ENCODE measurements at regions not wholly inside any gene's neighbourhood (a gene's known extent, or its start where the extent isn't known, plus 50 kb on each side); places are given as distances from the start of the nearest gene placed in this dataset.

DNA sequence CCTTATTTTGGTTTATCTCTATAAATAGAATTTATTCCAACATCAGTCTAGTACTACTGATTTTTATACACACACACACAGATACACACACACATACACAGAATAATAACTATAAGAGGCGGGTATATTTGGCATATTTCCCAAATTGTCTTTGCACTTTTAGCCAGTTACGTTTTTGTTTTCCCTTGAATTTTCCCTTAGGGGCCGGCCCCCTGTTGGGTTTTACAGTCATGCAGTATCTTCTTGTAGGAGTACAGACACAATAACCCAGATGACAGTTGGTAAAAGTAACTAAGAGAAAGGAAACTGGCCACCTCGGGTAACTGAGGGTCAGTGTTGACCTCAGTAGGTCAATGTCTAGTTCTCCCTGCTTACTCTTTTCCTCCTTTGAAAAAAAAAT, 50.9 kb downstream of the DISP1 start:
- DNase-seq (ENCODE audit: low read depth, low spot score): no peak
- in situ Hi-C loops (cut with HindIII; ENCODE audit: low pct_unique_long_range_greater_than_20kb, low sequenced_read_pairs): no loop called here

- peak; percentile 70 for DNase-seq (ENCODE audit: low read depth, low spot score)
- in situ Hi-C loops (cut with HindIII; ENCODE audit: low pct_unique_long_range_greater_than_20kb, low sequenced_read_pairs): no loop called here
These were observed 52.5 kb downstream of the DISP1 start for GRCh38 chr1:222867316-222867715.

DNA sequence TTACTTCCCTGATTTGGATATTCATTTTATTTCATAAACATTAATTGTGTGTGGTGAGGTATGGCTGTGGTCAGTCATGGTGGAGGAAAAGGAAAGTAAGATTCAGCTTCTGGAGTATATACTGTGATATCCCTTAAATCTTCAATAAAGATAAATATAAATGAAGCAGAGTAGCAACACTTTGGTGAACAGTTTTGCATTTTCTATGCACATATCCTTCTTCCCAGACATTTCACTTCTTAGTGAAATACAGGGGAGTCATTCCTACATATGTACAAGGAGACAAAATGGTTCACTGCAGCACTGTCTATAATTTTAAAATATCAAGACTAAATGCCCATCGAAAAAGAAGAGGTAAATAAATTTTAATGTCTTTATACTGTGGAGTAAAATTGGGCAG, 61.3 kb downstream of the DISP1 start:
- in situ Hi-C loops (cut with HindIII; ENCODE audit: low pct_unique_long_range_greater_than_20kb, low sequenced_read_pairs): no loop called here
- DNase-seq (ENCODE audit: low read depth, low spot score): no peak

DNA sequence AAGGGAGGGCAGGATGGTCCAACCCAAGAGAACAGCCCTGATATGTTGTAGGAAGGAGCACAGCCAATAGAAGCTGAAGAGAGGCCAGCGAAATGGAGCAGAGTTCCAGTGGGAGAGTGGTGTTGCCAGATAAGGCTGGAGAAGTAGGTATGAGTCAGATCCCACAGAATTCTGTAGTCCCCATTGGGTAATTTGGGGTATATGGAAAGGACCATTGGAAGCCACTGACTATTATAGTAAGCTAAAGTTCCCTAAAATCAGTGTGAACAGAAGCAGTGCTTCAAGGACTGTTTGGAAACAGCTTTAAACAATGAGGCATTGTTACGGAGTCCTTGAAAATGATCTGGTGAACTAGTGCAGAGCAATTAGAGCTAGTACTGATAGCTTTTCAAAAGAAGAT, 63.0 kb downstream of the DISP1 start:
- DNase-seq (ENCODE audit: low read depth, low spot score): peak; percentile 51
- in situ Hi-C loops (cut with HindIII; ENCODE audit: low pct_unique_long_range_greater_than_20kb, low sequenced_read_pairs): no loop called here

DNA sequence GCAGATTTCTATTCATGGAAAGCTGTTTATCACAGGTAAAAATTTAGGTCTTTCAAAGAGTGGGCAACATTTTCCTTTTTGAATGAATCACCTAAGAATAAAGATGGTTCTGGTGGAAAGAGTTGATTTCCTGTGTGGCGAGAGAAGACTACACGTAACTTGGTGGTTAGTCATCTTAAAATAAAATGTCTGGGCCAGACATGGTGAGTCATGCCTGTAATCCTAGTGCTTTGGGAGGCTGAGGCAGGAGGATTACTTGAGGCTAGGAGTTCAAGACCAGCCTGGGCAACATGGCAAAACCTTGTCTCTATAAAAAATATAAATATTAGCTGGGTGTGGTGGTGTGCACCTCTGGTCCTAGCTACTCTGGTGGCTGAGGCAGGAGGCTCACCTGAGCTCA, 65.7 kb downstream of the DISP1 start:
- DNase-seq (ENCODE audit: low read depth, low spot score): no peak
- in situ Hi-C loops (cut with HindIII; ENCODE audit: low pct_unique_long_range_greater_than_20kb, low sequenced_read_pairs): no loop called here

- no peak for DNase-seq (ENCODE audit: low read depth, low spot score)
- in situ Hi-C loops (cut with HindIII; ENCODE audit: low pct_unique_long_range_greater_than_20kb, low sequenced_read_pairs): no loop called here
These were observed 71.5 kb downstream of the DISP1 start for GRCh38 chr1:222886194-222886854.

DNA sequence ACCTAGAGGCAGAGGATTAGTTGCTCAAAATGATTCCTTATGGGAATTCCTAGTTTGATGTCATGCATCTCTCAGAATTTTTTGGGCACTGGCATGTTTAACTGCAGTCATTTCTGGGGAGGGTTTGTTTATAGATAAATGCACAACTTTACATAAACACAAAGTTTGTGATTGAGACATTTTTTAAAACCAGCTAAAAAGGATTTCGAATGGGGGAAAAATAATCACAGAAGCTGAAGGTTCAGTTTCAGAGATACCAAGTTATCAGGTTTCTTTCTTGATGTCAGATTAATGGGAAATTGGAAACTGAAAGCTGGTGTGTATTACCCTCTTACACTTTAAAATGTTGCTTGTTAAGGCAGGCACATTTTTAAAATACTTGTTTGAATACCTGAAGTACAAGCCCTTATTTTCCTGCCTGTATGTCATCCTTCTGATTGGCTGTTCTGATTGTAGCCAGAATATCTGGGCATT, 72.1 kb downstream of the DISP1 start:
- in situ Hi-C loops (cut with HindIII; ENCODE audit: low pct_unique_long_range_greater_than_20kb, low sequenced_read_pairs): no loop called here
- DNase-seq (ENCODE audit: low read depth, low spot score): no peak

- in situ Hi-C loops (cut with HindIII; ENCODE audit: low pct_unique_long_range_greater_than_20kb, low sequenced_read_pairs): no loop called here
- DNase-seq (ENCODE audit: low read depth, low spot score): peak; percentile 23
These were observed 74.6 kb downstream of the DISP1 start for GRCh38 chr1:222889440-222889839.

DNA sequence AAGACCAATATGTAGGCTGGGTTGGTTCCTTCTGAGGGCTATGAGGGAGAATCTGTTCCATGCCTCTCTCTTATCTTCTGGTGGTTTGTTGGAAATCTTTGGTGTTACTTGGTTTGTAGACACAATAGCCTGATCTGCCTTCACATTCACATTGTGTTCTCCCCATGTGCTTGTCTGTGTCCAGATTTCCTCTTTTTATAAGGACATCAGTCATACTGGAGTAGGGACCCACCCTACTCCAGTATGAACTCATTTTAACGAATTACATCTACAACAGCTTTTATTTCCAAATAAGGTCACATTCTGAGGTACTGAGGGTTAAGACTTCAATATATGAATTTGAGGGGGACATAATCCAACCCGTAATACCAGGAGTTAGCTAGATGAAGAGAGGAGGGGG, 75.9 kb downstream of the DISP1 start:
- DNase-seq (ENCODE audit: low read depth, low spot score): no peak
- in situ Hi-C loops (cut with HindIII; ENCODE audit: low pct_unique_long_range_greater_than_20kb, low sequenced_read_pairs): no loop called here

- in situ Hi-C loops (cut with HindIII; ENCODE audit: low pct_unique_long_range_greater_than_20kb, low sequenced_read_pairs): no loop called here
- no peak for DNase-seq (ENCODE audit: low read depth, low spot score)
These were observed 76.7 kb downstream of the DISP1 start for GRCh38 chr1:222891578-222891977.

DNA sequence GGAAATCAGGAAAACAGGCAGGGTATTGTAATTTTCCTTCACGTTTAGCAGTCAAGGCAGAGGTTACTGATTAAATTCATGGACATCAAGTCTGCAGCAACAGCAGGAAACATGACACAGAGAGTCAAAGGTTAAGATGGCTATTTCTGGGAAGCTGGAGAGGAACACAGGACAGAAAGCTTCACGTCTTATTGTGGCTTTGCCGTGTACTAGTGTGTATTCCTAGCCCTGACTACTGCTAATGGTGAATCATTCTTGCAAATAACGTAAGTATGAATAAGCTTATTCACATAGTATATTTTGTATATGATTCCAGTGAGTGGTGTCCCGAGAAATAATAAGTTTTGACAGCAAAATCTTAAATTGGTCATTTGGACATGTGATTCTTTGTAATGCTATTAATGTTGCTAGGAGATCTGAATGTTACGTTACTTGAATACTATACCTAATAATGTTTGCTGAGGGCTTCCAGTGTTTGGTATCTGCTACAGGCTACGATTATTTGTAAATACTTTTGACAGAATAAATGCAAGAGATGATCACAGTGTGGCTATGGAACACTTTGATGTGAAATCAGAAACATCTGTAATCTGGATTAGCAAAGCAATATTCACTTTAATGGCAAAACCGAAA, 77.4 kb downstream of the DISP1 start:
- in situ Hi-C loops (cut with HindIII; ENCODE audit: low pct_unique_long_range_greater_than_20kb, low sequenced_read_pairs): no loop called here
- DNase-seq (ENCODE audit: low read depth, low spot score): no peak

GRCh38 chr1:222893255-222893654, 78.4 kb downstream of the DISP1 start:
- no peak for DNase-seq (ENCODE audit: low read depth, low spot score)
- in situ Hi-C loops (cut with HindIII; ENCODE audit: low pct_unique_long_range_greater_than_20kb, low sequenced_read_pairs): no loop called here

- no peak for DNase-seq (ENCODE audit: low read depth, low spot score)
- in situ Hi-C loops (cut with HindIII; ENCODE audit: low pct_unique_long_range_greater_than_20kb, low sequenced_read_pairs): no loop called here
These were observed 79.5 kb downstream of the DISP1 start for GRCh38 chr1:222894331-222894730.

GRCh38 chr1:222896630-222897526, 82.0 kb downstream of the DISP1 start:
- in situ Hi-C loops (cut with HindIII; ENCODE audit: low pct_unique_long_range_greater_than_20kb, low sequenced_read_pairs): no loop called here
- DNase-seq (ENCODE audit: low read depth, low spot score): peak; percentile 12

- DNase-seq (ENCODE audit: low read depth, low spot score): no peak
These were observed 82.8 kb downstream of the DISP1 start for GRCh38 chr1:222897527-222898190.

GRCh38 chr1:222898191-222898527, 83.3 kb downstream of the DISP1 start:
- DNase-seq (ENCODE audit: low read depth, low spot score): no peak
- in situ Hi-C loops (cut with HindIII; ENCODE audit: low pct_unique_long_range_greater_than_20kb, low sequenced_read_pairs): no loop called here

More at GRCh38 chr1:222897527-222898190, 82.8 kb downstream of the DISP1 start:
- in situ Hi-C loops (cut with HindIII; ENCODE audit: low pct_unique_long_range_greater_than_20kb, low sequenced_read_pairs): no loop called here

GRCh38 chr1:222899471-222899870, 84.6 kb downstream of the DISP1 start:
- DNase-seq (ENCODE audit: low read depth, low spot score): no peak
- in situ Hi-C loops (cut with HindIII; ENCODE audit: low pct_unique_long_range_greater_than_20kb, low sequenced_read_pairs): no loop called here

DNA sequence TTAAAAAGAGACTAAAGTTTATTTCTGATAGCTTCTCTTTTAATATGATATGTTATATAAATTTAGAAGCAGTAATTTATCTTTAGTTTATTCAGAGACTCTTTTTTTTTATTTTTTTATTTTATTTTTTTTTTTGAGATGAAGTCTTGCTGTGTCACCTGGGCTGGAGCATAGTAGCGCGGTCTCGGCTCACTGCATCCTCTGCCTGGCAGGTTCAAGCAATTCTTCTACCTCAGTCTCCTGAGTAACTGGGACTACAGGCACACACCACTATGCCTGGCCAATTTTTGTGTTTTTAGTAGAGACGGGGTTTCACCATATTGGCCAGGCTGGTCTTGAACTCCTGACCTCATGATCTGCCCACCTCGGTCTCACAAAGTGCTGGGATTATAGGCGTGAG, 89.6 kb downstream of the DISP1 start:
- DNase-seq (ENCODE audit: low read depth, low spot score): no peak
- in situ Hi-C loops (cut with HindIII; ENCODE audit: low pct_unique_long_range_greater_than_20kb, low sequenced_read_pairs): no loop called here
